ENCODE measurements at regions not wholly inside any gene's neighbourhood (a gene's known extent, or its start where the extent isn't known, plus 50 kb on each side); places are given as distances from the start of the nearest gene placed in this dataset.

- Histone ChIP-seq H3K9me3 (ENCODE audit: control insufficient read depth, low read depth, low read length) (no peaks in the 10 kb centered on the region), H3K4me2 (ENCODE audit: insufficient read depth, insufficient read length, low read length) (no peak overlapping the region), H3K23ac (ENCODE audit: insufficient read length, low read depth, low read length) (no peak overlapping the region), H4K8ac (replicated peaks; ENCODE audit: insufficient read length, low read depth, low read length) (no peak overlapping the region), H3K56ac (ENCODE audit: insufficient read length, low read depth, low read length) (no peak overlapping the region), H2BK120ac (ENCODE audit: low read depth, low read length, poor library complexity, severe bottlenecking) (no peak overlapping the region), H2BK12ac (ENCODE audit: insufficient read length, low read depth, low read length) (no peak overlapping the region), H3T11ph (ENCODE audit: low read length) (no peak overlapping the region), H3K14ac (ENCODE audit: insufficient read depth, low read length) (no peak overlapping the region), H3K18ac (ENCODE audit: insufficient read length, low read depth, low read length) (peak overlapping the region; percentile 21), H3K23me2 (ENCODE audit: insufficient read length, low read depth, low read length, poor library complexity, severe bottlenecking) (no peaks in the 10 kb centered on the region), H2BK5ac (ENCODE audit: insufficient read length, low read length) (no peak overlapping the region), H3K4me1 (ENCODE audit: insufficient read depth, low read length) (no peaks in the 10 kb centered on the region; the same call in 1 of the 2 replicates), H4K5ac (ENCODE audit: insufficient read length, low read depth, low read length) (no peak overlapping the region), H2BK15ac (ENCODE audit: low read depth, low read length) (no peak overlapping the region), H2AFZ (ENCODE audit: low read length) (no peak overlapping the region), H2BK20ac (ENCODE audit: low read depth, low read length, poor library complexity, severe bottlenecking) (no peak overlapping the region), H3K4ac (ENCODE audit: low read depth, low read length) (no peak overlapping the region), H3K79me1 (ENCODE audit: insufficient read depth, low read depth, low read length, poor library complexity, severe bottlenecking) (no peaks in the 10 kb centered on the region), H2AK5ac (ENCODE audit: insufficient read length, low read length) (no peak overlapping the region), H3K79me2 (ENCODE audit: insufficient read depth, low read length) (no peaks in the 10 kb centered on the region), H3K9ac (ENCODE audit: extremely low read depth, insufficient read length, low read length) (no peak overlapping the region), H3K27me3 (ENCODE audit: insufficient read depth, low read length) (no peaks in the 10 kb centered on the region), H4K20me1 (ENCODE audit: control insufficient read depth, insufficient read depth, insufficient read length) (no peaks in the 10 kb centered on the region), H4K91ac (ENCODE audit: insufficient read length, low read depth, low read length) (no peak overlapping the region), H3K27ac (ENCODE audit: insufficient read length, low read depth, low read length) (no peak overlapping the region)
- no CpG with 5 or more reads among the region's 7 CpGs for WGBS (ENCODE audit: extremely low coverage, insufficient read length, low lambda C conversion rate)
- DNase-seq = no peak
- Mint-ChIP-seq H3K4me1 (peaks cover 5 to 6% of the 10 kb centered on the region in 2 experiments), H3K4me3 (no peak overlapping the region), H3K36me3 (ENCODE audit: insufficient read depth in 1 of 3, low read depth in 3 of 3) (no peaks in the 10 kb centered on the region), H3K27me3 (ENCODE audit: low read depth) (no peaks in the 10 kb centered on the region; the same call in 1 of the 2 replicates), H3K27ac (no peak overlapping the region), H3K9me3 (0 out of 5 replicates have a peak, but pooled peaks cover 0 to 5% of the 10 kb centered on the region in 2 experiments)
- TF ChIP-seq CTCF (conservative IDR thresholded peaks at IDR 0.05) = no peak
Observed at GRCh38 chr6:125574604-125575003, 174.8 kb upstream of the HEY2 start.
